ENCODE measurements at regions not wholly inside any gene's neighbourhood (a gene's known extent, or its start where the extent isn't known, plus 50 kb on each side); places are given as distances from the start of the nearest gene placed in this dataset.

DNA sequence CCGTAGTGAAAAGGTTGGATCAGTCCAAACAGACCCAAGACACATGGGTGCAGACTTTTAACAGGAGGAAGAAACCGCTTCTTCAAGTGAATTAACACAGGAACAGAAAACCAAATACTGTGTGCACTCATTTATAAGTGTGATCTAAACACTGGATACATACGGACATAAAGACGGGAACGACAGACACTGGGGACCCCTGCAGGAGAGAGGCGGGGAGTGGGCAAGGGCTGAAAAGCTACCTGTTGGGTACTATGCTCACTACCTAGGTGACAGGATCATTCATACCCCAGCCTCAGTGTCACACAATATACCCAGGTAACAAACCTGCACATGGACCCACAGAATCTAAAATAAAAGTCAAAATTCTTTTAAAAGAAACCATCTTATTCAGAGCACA lies 326.0 kb upstream of the NOCT start:
- TF ChIP-seq CTCF (IDR thresholded peaks at IDR 0.05; ENCODE audit: low read depth, low read length): no peak
- no peak for TF ChIP-seq POLR2A (IDR thresholded peaks at IDR 0.05; ENCODE audit: extremely low read depth, insufficient read length)
- no peak for TF ChIP-seq MYC (IDR thresholded peaks at IDR 0.05; ENCODE audit: low read depth, low read length)
